Activated CD4-positive, alpha-beta T cell treated with anti-CD3 and anti-CD28 coated beads, Interleukin-2, amount 10 ng/mL, durations not matched to agents 24 days and 14 days (primary cell): ENCODE measurements at regions not wholly inside any gene's neighbourhood (a gene's known extent, or its start where the extent isn't known, plus 50 kb on each side); places are given as distances from the start of the nearest gene placed in this dataset.

Experiments
- DNase-seq: peaks from one replicate; pipeline ENCODE4 v3.0.0; 2022
- H3K27ac Mint-ChIP-seq: one replicate; pipeline ENCODE4 v1.8.0; 2022; ENCODE audit warnings: mild to moderate bottlenecking, mixed read lengths
- H3K27me3 Mint-ChIP-seq: one replicate; pipeline ENCODE4 v1.8.0; 2022; ENCODE audit warnings: mixed read lengths
- H3K36me3 Mint-ChIP-seq: one replicate; pipeline ENCODE4 v1.8.0; 2022; ENCODE audit warnings: low read depth, mild to moderate bottlenecking, mixed read lengths
- H3K4me1 Mint-ChIP-seq: one replicate; pipeline ENCODE4 v1.8.0; 2021; ENCODE audit warnings: mixed read lengths
- H3K4me3 Mint-ChIP-seq: one replicate; pipeline ENCODE4 v1.8.0; 2022; ENCODE audit warnings: mild to moderate bottlenecking, moderate library complexity, mixed read lengths
- H3K9me3 Mint-ChIP-seq: one replicate; pipeline ENCODE4 v1.8.0; 2021; ENCODE audit warnings: mixed read lengths
- intact Hi-C: fragments of 100-400 bp; cut with micrococcal nuclease; formaldehyde crosslinking; loops from one replicate; pipeline ENCODE4 v1.15.1; 2023

DNA sequence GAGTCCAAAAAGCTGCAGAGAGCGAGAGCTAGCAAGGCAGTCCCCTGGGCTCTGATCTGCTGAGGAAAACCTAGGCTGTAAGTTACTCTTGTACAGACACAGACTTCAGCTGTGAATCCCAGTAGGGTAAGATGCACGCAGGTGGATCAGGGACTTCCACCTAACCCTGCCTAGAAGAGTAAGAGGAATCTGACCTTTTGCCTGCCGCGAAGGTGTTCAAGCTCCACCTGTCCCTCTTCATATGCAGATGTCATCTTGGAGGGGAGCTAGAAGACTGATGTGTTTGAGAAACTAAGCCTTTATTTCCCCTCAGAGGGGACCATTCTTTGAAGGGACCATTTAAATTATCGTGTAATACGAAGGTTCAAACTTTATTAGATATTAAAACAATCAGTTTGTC lies 108.6 kb upstream of the USP24 start:
- no peaks in the 10 kb centered on the region for H3K4me1 Mint-ChIP-seq
- H3K27ac Mint-ChIP-seq = no peak overlapping the region
- no peak overlapping the region for H3K4me3 Mint-ChIP-seq
- intact Hi-C loops = no loop called here
- peaks cover 2% of the 10 kb centered on the region for H3K27me3 Mint-ChIP-seq
- no peaks in the 10 kb centered on the region for H3K9me3 Mint-ChIP-seq
- H3K36me3 Mint-ChIP-seq = no peaks in the 10 kb centered on the region
- no peak for DNase-seq

DNA sequence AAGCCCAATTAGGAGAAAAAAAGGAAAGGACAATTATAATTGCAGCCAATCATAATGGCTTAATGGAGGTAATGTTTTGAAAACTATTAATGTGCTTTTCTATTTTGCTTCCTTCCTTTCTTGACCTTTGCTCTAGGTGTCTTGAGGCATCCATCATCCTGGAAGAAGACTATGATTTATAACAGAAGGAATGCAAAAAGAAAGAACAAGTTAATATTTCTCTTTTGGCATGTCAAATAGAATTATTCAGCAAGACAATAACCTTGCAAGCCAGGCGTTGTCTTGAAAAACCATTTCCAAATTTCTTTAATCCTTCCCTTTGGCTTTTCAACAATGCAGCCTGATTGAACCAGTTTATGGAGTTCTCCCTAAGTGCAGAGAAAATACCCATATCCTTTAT lies 107.7 kb upstream of the USP24 start:
- Mint-ChIP-seq H3K27me3 (peaks cover 2% of the 10 kb centered on the region), H3K9me3 (no peaks in the 10 kb centered on the region), H3K4me1 (no peaks in the 10 kb centered on the region), H3K27ac (no peak overlapping the region), H3K4me3 (no peak overlapping the region), H3K36me3 (no peaks in the 10 kb centered on the region)
- intact Hi-C loops = no loop called here
- DNase-seq = no peak

DNA sequence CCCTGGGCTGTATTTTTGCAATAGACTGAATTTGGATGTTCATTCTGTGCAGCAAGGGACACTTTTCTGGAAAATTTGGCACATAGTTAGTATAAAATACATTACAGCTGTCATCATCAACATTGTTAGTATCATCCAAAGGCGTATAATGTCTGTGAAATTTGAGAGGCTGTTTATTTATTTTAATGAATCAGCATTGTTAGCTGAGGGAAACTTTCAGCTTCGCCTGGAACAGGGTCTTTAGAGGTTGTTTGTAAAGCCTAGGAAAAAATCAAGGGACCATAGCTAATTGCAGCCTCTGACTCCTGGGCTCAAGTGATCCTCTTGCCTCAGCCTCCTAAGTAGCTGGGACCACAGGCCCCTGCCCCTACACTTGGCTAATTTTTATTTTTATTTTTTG lies 106.8 kb upstream of the USP24 start:
- Mint-ChIP-seq H3K27ac (no peak overlapping the region), H3K4me1 (no peaks in the 10 kb centered on the region), H3K9me3 (no peaks in the 10 kb centered on the region), H3K36me3 (no peaks in the 10 kb centered on the region), H3K27me3 (peaks cover 3% of the 10 kb centered on the region), H3K4me3 (no peak overlapping the region)
- DNase-seq = no peak
- intact Hi-C loops = no loop called here

DNA sequence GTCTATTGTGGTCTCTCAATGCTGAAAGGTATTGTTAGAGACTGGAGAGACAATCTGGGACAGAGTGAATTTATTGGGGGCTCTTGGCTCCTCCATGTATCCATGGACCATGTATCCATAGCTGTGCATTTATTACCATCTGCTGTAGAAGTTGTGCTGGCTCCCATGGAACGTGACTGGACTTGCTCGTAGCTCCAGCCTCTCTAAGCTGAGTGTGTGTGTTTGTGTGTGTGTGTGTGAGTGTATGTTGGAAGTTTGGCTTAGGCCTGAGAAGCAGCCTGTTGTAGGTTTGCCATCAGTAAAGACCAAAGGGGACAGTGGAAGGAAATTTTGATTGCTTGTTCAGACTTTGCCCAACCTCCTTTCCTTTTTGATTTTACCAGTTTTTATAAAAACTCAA lies 105.7 kb upstream of the USP24 start:
- no peaks in the 10 kb centered on the region for H3K4me1 Mint-ChIP-seq
- no peak for DNase-seq
- no peaks in the 10 kb centered on the region for H3K36me3 Mint-ChIP-seq
- no peak overlapping the region for H3K4me3 Mint-ChIP-seq
- H3K9me3 Mint-ChIP-seq = no peaks in the 10 kb centered on the region
- no peak overlapping the region for H3K27ac Mint-ChIP-seq
- intact Hi-C loops = no loop called here
- H3K27me3 Mint-ChIP-seq = peaks cover 1% of the 10 kb centered on the region

DNA sequence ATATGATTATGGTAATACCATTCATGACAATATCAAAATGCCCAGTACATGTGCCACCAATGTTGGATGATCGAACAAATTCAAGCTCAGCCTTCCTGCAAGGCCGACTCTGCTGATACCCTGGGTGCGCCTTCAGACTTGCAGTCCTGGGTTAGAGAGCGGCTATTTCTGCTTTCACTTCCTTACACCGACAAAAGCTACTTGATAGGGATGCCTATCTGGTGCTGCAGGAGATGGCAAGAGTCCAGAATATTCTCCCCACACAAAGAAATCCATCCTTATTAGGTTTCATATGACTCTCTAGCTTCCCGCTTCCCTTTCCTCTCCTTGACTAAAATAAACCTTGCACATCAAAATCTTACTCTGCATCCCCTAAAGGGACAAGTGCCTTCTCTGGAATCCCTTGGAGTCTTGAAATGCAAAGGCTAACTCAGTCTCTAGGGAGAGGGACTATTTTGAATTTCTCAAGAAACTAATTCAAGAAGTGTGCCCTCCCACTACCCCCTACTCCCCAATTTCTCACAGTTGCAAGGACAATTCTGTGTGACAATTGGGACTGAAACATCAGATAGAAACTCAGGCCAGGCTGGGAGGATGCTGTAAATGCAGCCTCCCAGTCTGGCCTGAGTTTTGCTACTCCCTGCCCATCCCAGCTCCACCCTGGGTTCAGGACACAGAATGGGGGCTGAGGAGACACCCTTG lies 103.1 kb upstream of the USP24 start:
- H3K4me1 Mint-ChIP-seq = no peaks in the 10 kb centered on the region
- peaks cover 1% of the 10 kb centered on the region for H3K27me3 Mint-ChIP-seq
- H3K36me3 Mint-ChIP-seq = no peaks in the 10 kb centered on the region
- intact Hi-C loops = no loop called here
- H3K4me3 Mint-ChIP-seq = no peak overlapping the region
- DNase-seq = no peak
- no peak overlapping the region for H3K27ac Mint-ChIP-seq
- H3K9me3 Mint-ChIP-seq = no peaks in the 10 kb centered on the region

DNA sequence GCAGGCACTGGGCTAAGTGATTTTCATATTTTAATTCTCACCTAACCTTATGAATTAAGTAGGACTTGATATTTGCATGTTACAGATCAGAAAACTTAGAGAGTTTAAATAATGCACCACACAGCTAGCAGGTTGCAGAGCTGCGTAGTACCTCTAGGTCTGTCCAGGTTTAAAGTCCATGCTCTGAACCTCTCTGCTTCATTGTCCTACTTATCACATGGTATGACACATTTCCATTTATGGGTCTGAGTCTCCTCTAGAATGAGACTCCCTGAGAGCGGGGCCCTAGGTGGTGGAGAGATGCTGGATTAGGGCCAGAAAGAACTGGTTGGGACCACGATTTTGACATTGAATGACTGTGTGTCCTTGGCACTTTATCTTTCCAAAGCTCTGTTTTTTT lies 102.5 kb upstream of the USP24 start:
- intact Hi-C loops = no loop called here
- Mint-ChIP-seq H3K27me3 (peaks cover 1% of the 10 kb centered on the region), H3K9me3 (no peaks in the 10 kb centered on the region), H3K27ac (no peak overlapping the region), H3K4me1 (no peaks in the 10 kb centered on the region), H3K4me3 (no peak overlapping the region), H3K36me3 (no peaks in the 10 kb centered on the region)
- DNase-seq = no peak

DNA sequence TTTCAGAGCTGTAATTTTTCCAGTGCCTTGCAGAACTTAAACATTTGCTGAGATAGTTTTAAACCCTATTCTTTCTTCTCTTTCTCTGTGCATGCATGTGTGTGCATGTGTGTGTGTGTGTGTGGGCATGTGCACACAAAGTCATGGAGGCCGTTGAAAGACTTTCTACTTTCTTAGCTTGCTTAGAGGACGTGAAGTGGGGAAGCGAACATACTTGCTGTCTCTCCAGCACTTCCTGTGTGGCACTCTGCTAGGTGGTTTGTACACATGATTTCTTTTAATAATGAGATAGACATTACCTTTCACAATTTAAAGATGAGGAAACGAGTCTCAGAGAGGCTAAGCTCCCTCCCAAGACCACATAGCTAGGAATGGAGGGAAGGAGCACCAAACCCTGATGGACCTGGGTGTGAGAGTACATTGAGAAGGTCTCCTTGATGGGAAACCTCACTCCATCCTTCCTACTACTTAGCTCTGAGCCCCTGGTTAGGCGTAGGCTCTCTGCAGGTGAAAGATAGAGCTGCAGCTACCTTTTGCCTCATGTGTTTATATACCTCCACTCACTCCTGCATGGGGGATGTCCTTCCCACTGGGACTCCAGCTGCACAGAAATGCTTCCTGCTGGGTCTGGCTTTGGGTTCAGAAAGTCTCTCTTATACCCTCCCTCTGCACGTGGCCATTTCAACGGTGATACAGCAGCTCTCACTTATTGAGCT lies 101.9 kb upstream of the USP24 start:
- H3K4me3 Mint-ChIP-seq = no peak overlapping the region
- intact Hi-C loops = no loop called here
- no peaks in the 10 kb centered on the region for H3K9me3 Mint-ChIP-seq
- H3K4me1 Mint-ChIP-seq = no peaks in the 10 kb centered on the region
- no peak overlapping the region for H3K27ac Mint-ChIP-seq
- no peaks in the 10 kb centered on the region for H3K36me3 Mint-ChIP-seq
- no peak for DNase-seq
- H3K27me3 Mint-ChIP-seq = peaks cover 1% of the 10 kb centered on the region

DNA sequence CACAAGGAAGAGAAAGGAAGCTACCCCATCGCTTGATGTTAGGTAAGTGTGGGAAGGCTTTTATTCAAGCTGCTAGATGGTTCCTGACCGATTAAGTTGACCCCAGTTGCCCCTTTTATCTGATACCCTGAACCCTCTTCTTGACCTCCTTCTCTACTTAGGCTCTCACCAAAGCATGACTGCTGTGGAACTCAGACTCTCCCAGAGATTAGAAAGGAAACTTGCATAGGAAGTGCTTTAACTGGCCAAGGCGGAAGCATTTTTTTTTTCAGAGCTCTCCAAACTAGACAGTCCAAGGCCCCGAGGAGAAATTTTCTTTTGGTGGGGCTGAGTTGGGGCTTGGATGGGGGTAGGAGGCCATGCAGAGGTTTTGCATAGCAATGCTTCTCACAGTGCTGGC lies 101.3 kb upstream of the USP24 start:
- H3K27ac Mint-ChIP-seq = no peak overlapping the region
- H3K4me1 Mint-ChIP-seq = no peaks in the 10 kb centered on the region
- no peaks in the 10 kb centered on the region for H3K36me3 Mint-ChIP-seq
- no peaks in the 10 kb centered on the region for H3K9me3 Mint-ChIP-seq
- DNase-seq = no peak
- no peak overlapping the region for H3K4me3 Mint-ChIP-seq
- intact Hi-C loops = no loop called here
- H3K27me3 Mint-ChIP-seq = peaks cover 1% of the 10 kb centered on the region

DNA sequence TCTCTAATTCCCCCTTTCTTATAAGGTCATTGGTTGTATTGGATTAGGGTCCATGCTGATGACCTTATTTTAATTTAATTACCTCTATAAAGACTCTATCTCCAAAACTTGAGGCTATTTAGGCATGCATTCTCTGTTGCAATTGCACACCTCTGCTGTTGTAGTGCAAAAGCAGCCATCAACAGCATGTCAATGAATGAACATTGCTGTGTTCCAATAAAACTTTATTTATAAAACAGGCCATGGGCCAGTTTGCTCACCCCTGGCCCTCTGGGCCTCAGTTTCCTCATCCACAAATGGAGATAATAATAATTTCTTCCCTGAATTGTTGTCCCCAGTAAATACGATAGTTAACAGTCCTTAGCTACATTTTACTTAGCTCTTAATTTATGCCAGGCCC lies 100.4 kb upstream of the USP24 start:
- Mint-ChIP-seq H3K9me3 (no peaks in the 10 kb centered on the region), H3K36me3 (no peaks in the 10 kb centered on the region), H3K4me1 (peaks cover 5% of the 10 kb centered on the region), H3K27me3 (peaks cover 1% of the 10 kb centered on the region), H3K27ac (no peak overlapping the region), H3K4me3 (no peak overlapping the region)
- intact Hi-C loops = no loop called here
- no peak for DNase-seq

DNA sequence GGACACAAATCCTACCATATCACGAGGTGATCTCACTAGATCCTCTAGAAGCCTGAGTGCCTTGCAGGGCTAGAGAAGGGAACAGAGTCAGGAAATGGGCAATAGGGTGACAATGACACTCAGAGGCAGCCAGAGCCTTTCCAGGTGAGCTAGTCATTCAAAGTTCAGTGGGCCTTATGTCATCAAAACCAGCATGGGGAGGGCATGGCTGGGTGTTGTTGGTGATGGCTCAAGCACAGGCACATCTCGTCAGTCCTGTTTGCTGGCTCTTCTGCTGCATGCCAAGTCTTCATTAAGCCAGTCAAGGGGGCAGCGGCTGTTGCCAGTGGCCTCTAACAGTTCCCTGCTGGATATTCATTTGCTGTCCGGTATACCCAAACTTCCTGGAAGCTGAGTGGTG lies 99.6 kb upstream of the USP24 start:
- no peaks in the 10 kb centered on the region for H3K36me3 Mint-ChIP-seq
- H3K27ac Mint-ChIP-seq = no peak overlapping the region
- peaks cover 1% of the 10 kb centered on the region for H3K27me3 Mint-ChIP-seq
- intact Hi-C loops = no loop called here
- DNase-seq = no peak
- no peaks in the 10 kb centered on the region for H3K9me3 Mint-ChIP-seq
- H3K4me1 Mint-ChIP-seq = peaks cover 7% of the 10 kb centered on the region
- H3K4me3 Mint-ChIP-seq = no peak overlapping the region

DNA sequence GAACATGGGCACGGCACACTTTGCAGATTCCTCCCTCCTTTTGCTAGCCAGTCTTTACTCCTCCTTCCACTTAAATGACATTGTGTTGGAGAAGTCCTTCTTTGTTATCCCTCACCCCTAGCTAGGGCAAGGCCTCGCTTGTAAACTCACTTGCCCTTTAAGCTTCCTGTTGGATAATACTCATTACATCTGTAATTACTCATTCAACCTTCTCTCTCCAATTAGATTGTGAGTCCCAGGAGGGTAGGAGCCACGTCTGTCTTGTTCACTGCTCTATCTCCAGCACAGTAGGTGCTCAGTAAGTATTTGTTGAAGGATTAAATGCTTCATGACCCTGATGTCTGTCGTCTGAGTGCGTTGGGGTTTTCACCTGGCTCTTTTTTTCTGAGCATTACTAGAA lies 98.7 kb upstream of the USP24 start:
- H3K36me3 Mint-ChIP-seq = no peaks in the 10 kb centered on the region
- peaks cover 1% of the 10 kb centered on the region for H3K27me3 Mint-ChIP-seq
- no peak overlapping the region for H3K27ac Mint-ChIP-seq
- H3K9me3 Mint-ChIP-seq = no peaks in the 10 kb centered on the region
- H3K4me3 Mint-ChIP-seq = no peak overlapping the region
- intact Hi-C loops = no loop called here
- H3K4me1 Mint-ChIP-seq = peaks cover 7% of the 10 kb centered on the region
- no peak for DNase-seq

DNA sequence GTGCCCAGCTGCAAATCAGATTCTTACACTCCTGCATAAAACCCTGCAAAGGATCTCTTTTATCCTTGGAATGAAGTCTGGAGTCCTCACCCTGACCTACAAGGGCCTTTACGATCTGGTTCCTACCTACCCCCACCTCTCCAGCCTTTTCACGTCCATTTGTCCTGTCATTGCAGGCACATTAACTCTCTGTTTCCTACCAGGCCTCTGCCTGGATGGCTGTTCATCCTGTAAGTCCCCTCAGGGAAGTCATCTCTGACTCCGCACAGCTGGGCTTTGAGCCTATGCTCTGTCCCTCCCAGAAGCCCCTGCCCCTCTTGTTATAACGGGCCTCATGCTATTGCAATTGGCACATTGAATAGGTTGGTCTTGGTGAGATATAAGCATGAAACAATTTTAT lies 96.8 kb upstream of the USP24 start:
- Mint-ChIP-seq H3K27me3 (peaks cover 2% of the 10 kb centered on the region), H3K36me3 (no peaks in the 10 kb centered on the region), H3K9me3 (no peaks in the 10 kb centered on the region)

DNA sequence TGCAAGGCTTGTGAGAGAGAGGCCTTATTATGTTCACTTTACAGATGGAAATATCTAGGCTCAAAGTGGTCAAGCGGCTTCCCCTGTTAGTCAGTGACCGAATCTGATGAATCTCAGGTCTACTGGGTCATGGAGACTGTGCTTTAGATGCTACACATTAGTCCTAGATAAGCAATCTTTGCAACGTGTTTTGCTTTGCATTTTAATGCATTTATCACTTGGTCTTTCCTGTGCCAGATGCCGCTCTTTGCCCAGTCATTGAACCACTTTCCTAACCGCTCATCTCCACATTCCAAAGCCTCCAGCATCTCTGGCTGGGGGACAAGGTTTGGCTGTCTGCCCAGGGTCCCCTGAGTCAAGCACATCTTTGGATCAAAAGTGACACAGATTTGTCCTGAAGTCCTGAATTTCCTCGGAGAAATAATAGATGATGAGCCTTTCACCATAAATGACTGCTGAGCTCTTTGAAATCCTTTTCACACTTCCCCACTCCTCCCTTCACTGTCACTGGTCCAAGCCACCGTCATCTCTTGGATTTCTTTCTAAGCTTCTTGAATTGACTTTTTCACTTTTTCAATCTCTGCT lies 96.0 kb upstream of the USP24 start:
- Mint-ChIP-seq H3K4me3 (no peak overlapping the region), H3K4me1 (peaks cover 8% of the 10 kb centered on the region), H3K27me3 (peaks cover 3% of the 10 kb centered on the region), H3K36me3 (no peaks in the 10 kb centered on the region), H3K9me3 (no peaks in the 10 kb centered on the region), H3K27ac (no peak overlapping the region)
- DNase-seq = no peak
- intact Hi-C loops = no loop called here

More for the DNA sequence above, 96.8 kb upstream of the USP24 start:
- DNase-seq = no peak
- intact Hi-C loops = no loop called here
- peaks cover 8% of the 10 kb centered on the region for H3K4me1 Mint-ChIP-seq
- H3K4me3 Mint-ChIP-seq = no peak overlapping the region
- no peak overlapping the region for H3K27ac Mint-ChIP-seq

DNA sequence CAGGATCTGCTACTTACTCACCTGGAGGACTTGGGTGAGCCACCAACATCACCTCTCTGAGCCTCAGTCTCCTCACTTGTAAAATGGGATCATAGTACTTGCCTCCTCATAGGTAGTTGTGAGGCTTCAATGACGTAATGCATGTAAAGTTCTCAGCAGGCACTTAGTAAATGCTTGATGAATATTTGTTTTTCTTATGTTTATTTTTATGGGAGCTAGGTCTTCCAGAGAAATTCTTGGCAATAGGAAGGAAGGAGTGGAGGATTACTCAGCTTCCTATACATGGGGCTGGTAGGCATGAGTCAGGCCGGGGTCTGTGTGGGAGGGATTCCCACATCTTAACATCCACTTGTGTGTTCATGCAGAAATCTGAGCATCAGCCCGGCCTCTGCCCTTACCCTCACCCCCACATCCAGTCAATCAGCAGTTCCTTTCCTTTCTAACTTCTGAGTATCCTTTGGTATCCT lies 95.4 kb upstream of the USP24 start:
- intact Hi-C loops = no loop called here
- no peak overlapping the region for H3K4me3 Mint-ChIP-seq
- no peak overlapping the region for H3K27ac Mint-ChIP-seq
- H3K9me3 Mint-ChIP-seq = no peaks in the 10 kb centered on the region
- H3K4me1 Mint-ChIP-seq = peaks cover 8% of the 10 kb centered on the region
- no peaks in the 10 kb centered on the region for H3K36me3 Mint-ChIP-seq
- no peak for DNase-seq
- peaks cover 7% of the 10 kb centered on the region for H3K27me3 Mint-ChIP-seq
